Breast epithelium (tissue), 3 donors: ENCODE measurements at regions not wholly inside any gene's neighbourhood (a gene's known extent, or its start where the extent isn't known, plus 50 kb on each side); places are given as distances from the start of the nearest gene placed in this dataset.
"Not testable (repeated sequence)": the region's sequence is repeated elsewhere in the genome, so short reads cannot be mapped to it uniquely, and the experiment has no call there.

Source experiments
- CTCF ChIP-seq, 3 donors: fragments of 450-650 bp; IDR thresholded peaks; one replicate each; pipeline ENCODE4 v1.5.1; 2016 to 2017; ENCODE audit warnings: antibody characterized with exemption in 3 of 3, mild to moderate bottlenecking in 3 of 3, moderate library complexity in 3 of 3
- POLR2AphosphoS5 ChIP-seq, 3 donors: sonication (generic); formaldehyde crosslinking; IDR thresholded peaks; one replicate each; pipeline ENCODE4 v1.6.1; 2017; ENCODE audit warnings: antibody characterized with exemption in 3 of 3

GRCh38 chr7:109632890-109633289, 1063.2 kb downstream of the DNAJB9 start:
- not testable (repeated sequence) for TF ChIP-seq CTCF, POLR2AphosphoS5 (IDR thresholded peaks at IDR 0.05)
